Activated naive CD8-positive, alpha-beta T cell treated with anti-CD3 and anti-CD28 coated beads, Interleukin-2, amount 50 U/mL, for 24 hours (primary cell): ENCODE measurements at regions not wholly inside any gene's neighbourhood (a gene's known extent, or its start where the extent isn't known, plus 50 kb on each side); places are given as distances from the start of the nearest gene placed in this dataset.

Experiments
- ATAC-seq: fragments of 150-1000 bp; cut with Tn5 transposase; one replicate; pipeline ENCODE4 v1.10.0; 2021
- DNase-seq: peaks from one replicate; pipeline ENCODE4 v3.0.0; 2021
- H3K27ac Mint-ChIP-seq: one replicate; pipeline ENCODE4 v1.8.0; 2021; ENCODE audit warnings: mild to moderate bottlenecking, mixed read lengths
- H3K27me3 Mint-ChIP-seq: one replicate; pipeline ENCODE4 v1.8.0; 2021; ENCODE audit warnings: mixed read lengths
- H3K36me3 Mint-ChIP-seq: one replicate; pipeline ENCODE4 v1.8.0; 2021; ENCODE audit warnings: low read depth, mixed read lengths
- H3K4me1 Mint-ChIP-seq: one replicate; pipeline ENCODE4 v1.8.0; 2021; ENCODE audit warnings: mixed read lengths
- H3K4me3 Mint-ChIP-seq: one replicate; pipeline ENCODE4 v1.8.0; 2021; ENCODE audit warnings: mild to moderate bottlenecking, moderate library complexity, mixed read lengths
- H3K9me3 Mint-ChIP-seq: one replicate; pipeline ENCODE4 v1.8.0; 2021; ENCODE audit warnings: mixed read lengths

GRCh38 chr2:219905640-219906039 is 278.2 kb downstream of the SLC4A3 start:
- DNase-seq (no peak), ATAC-seq (no peak)
- no peaks in the 10 kb centered on the region for H3K4me1 Mint-ChIP-seq
- H3K27me3 Mint-ChIP-seq: peaks cover 6% of the 10 kb centered on the region
- H3K9me3 Mint-ChIP-seq: no peaks in the 10 kb centered on the region
- H3K4me3 Mint-ChIP-seq: no peak overlapping the region
- no peaks in the 10 kb centered on the region for H3K36me3 Mint-ChIP-seq
- H3K27ac Mint-ChIP-seq: no peak overlapping the region

DNA sequence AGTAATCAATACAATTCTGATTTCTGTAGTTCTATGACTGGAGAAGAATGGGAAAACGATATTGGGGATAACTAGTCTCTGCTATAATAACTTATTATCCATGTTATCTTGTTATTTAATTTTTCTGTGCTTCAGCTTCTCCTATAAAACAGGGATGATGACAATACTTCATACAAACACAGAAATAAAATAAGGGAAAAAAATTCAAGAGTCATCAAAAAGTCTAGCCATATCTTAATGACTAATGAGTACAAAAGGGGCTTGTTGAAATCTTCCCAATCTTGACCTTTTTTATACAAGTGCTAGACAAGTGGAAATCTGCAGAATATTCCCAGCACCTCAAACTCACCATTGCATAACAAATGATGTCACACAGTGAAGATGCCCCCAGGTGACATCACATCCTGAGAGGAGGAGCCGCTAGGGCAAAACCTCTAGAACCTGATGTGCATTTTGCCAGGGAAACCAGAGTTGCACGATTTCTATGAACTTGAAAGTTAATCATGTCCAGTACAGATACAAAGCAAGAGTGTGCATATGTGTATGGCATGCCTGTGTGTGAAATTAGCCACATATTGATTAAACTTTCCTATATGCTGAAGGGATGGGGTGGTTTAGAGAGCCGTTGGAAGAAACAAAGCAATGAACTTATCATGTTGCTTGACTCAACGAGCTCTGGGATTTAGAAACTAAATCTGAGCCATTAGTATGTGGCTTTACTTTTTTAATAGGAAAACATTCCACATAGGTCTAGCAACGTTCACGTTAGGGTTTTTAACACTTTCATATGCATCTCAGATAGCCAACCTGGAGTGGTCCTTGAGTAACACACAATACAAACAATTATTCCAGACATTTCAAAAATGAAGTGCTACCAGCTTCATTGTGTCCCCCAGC is 278.9 kb downstream of the SLC4A3 start:
- H3K27me3 Mint-ChIP-seq: peaks cover 2% of the 10 kb centered on the region
- no peaks in the 10 kb centered on the region for H3K4me1 Mint-ChIP-seq
- H3K27ac Mint-ChIP-seq: no peak overlapping the region
- no peaks in the 10 kb centered on the region for H3K36me3 Mint-ChIP-seq
- ATAC-seq (no peak), DNase-seq (no peak)
- no peaks in the 10 kb centered on the region for H3K9me3 Mint-ChIP-seq
- H3K4me3 Mint-ChIP-seq: no peak overlapping the region

DNA sequence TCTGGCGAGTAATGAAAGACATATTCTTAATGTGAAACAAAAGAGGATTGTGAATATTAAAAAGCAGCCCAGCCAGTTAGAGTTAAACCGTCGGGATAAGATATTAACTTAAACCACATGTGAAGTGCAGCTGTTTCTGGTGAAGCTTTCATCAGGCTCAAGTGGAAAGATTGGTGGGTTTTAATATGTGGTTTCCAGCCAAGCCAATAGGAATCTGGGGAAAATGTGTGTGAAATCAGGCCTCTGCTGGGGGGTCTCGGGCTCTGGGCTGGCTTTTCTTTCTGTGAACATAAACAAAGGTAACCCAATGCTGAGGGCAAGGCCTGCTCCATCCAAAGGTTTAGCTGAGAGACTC is 279.6 kb downstream of the SLC4A3 start:
- no peak for DNase-seq
- no peak overlapping the region for H3K4me3 Mint-ChIP-seq
- no peaks in the 10 kb centered on the region for H3K4me1 Mint-ChIP-seq
- no peaks in the 10 kb centered on the region for H3K36me3 Mint-ChIP-seq
- H3K27me3 Mint-ChIP-seq: peaks cover 2% of the 10 kb centered on the region
- no peak for ATAC-seq
- H3K9me3 Mint-ChIP-seq: no peaks in the 10 kb centered on the region
- no peak overlapping the region for H3K27ac Mint-ChIP-seq

- Mint-ChIP-seq H3K9me3 (no peaks in the 10 kb centered on the region), H3K27ac (no peak overlapping the region), H3K4me3 (no peak overlapping the region), H3K4me1 (no peaks in the 10 kb centered on the region), H3K27me3 (no peaks in the 10 kb centered on the region), H3K36me3 (no peaks in the 10 kb centered on the region)
- DNase-seq: no peak
- ATAC-seq: no peak
Measured at GRCh38 chr2:219908538-219908937, 281.1 kb downstream of the SLC4A3 start.

GRCh38 chr2:219911541-219911940 is 284.1 kb downstream of the SLC4A3 start:
- ATAC-seq (no peak), DNase-seq (no peak)
- Mint-ChIP-seq H3K36me3 (no peaks in the 10 kb centered on the region), H3K9me3 (no peaks in the 10 kb centered on the region), H3K27ac (no peak overlapping the region), H3K4me3 (no peak overlapping the region), H3K4me1 (no peaks in the 10 kb centered on the region), H3K27me3 (no peaks in the 10 kb centered on the region)

GRCh38 chr2:219912491-219912921 is 285.1 kb downstream of the SLC4A3 start:
- Mint-ChIP-seq H3K9me3 (no peaks in the 10 kb centered on the region), H3K27me3 (no peaks in the 10 kb centered on the region), H3K4me1 (no peaks in the 10 kb centered on the region), H3K36me3 (no peaks in the 10 kb centered on the region), H3K27ac (no peak overlapping the region), H3K4me3 (no peak overlapping the region)
- DNase-seq (no peak), ATAC-seq (no peak)

DNA sequence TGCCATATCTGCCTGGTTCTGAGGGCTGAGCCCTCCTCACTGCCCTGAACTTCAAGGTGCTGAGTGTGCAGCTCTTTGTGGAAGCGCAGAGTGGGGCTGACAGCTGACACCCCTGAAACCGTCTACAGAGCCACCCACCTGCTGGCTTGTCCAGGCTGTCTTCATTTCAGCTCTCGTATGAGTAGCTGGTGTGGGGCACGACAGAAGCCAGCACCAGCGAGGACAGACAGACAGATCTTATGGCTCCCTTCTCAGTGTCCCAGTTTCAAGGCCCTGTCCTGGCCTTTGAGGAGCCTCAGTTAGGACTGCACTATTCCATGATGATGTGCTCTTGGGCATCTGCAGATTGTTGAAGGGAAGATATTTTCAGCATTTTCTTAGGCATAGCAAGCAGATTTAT is 287.1 kb downstream of the SLC4A3 start:
- no peaks in the 10 kb centered on the region for H3K27me3 Mint-ChIP-seq
- no peak overlapping the region for H3K27ac Mint-ChIP-seq
- H3K4me1 Mint-ChIP-seq: no peaks in the 10 kb centered on the region
- no peaks in the 10 kb centered on the region for H3K36me3 Mint-ChIP-seq
- ATAC-seq (no peak), DNase-seq (no peak)
- no peaks in the 10 kb centered on the region for H3K9me3 Mint-ChIP-seq
- no peak overlapping the region for H3K4me3 Mint-ChIP-seq

DNA sequence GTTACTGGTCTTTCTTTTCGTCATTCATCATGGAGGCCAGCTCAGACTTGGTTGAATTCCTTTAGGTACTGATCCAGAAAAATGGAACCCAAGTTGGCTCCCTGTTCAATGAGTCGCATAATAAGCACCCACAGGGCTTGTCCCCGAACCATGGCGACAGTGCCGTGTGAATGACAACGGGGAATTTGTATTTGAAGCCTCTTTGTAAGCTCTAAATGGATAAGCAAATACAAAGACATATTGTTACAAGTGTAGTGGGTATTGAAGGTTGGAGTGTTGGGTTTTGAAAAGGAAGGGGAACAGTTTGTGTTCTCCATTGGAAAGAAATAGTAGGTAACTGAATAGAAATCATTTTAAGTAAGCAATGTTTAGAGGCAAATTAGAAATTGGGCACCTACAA is 288.9 kb downstream of the SLC4A3 start:
- Mint-ChIP-seq H3K9me3 (no peaks in the 10 kb centered on the region), H3K4me3 (no peak overlapping the region), H3K27me3 (no peaks in the 10 kb centered on the region), H3K4me1 (no peaks in the 10 kb centered on the region), H3K36me3 (no peaks in the 10 kb centered on the region), H3K27ac (no peak overlapping the region)
- DNase-seq (no peak), ATAC-seq (no peak)

- Mint-ChIP-seq H3K4me1 (no peaks in the 10 kb centered on the region), H3K36me3 (no peaks in the 10 kb centered on the region), H3K4me3 (no peak overlapping the region), H3K27ac (no peak overlapping the region), H3K27me3 (no peaks in the 10 kb centered on the region), H3K9me3 (no peaks in the 10 kb centered on the region)
- DNase-seq: no peak
- no peak for ATAC-seq
Measured at GRCh38 chr2:219916726-219917440, 289.5 kb downstream of the SLC4A3 start.

DNA sequence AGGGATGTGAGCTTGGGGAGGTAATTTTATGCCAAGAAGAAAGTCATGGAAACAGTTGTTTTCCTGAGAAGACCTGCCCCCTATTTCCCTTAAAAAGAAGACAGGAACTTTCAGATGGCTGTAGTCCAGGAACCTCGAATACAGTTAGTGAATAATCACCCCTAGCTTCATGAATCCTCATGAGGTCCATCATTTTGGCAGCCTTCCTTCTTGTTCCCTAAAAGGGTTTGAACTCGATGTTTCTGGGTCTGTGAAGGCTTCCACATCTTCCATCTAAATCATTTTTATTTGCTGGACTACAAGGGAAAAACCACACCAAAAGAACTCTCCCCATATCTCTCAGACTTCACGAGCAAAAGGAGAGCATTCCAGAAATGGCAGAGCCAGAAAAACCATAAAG is 290.8 kb downstream of the SLC4A3 start:
- no peak for ATAC-seq
- no peak overlapping the region for H3K4me3 Mint-ChIP-seq
- no peaks in the 10 kb centered on the region for H3K36me3 Mint-ChIP-seq
- H3K27me3 Mint-ChIP-seq: peaks cover 2% of the 10 kb centered on the region
- H3K27ac Mint-ChIP-seq: no peak overlapping the region
- no peak for DNase-seq
- H3K9me3 Mint-ChIP-seq: no peaks in the 10 kb centered on the region
- no peaks in the 10 kb centered on the region for H3K4me1 Mint-ChIP-seq

- H3K4me1 Mint-ChIP-seq: no peaks in the 10 kb centered on the region
- peaks cover 2% of the 10 kb centered on the region for H3K27me3 Mint-ChIP-seq
- DNase-seq (no peak), ATAC-seq (no peak)
- no peaks in the 10 kb centered on the region for H3K36me3 Mint-ChIP-seq
- no peaks in the 10 kb centered on the region for H3K9me3 Mint-ChIP-seq
- H3K4me3 Mint-ChIP-seq: no peak overlapping the region
- H3K27ac Mint-ChIP-seq: no peak overlapping the region
Measured at GRCh38 chr2:219918944-219919343, 291.5 kb downstream of the SLC4A3 start.

DNA sequence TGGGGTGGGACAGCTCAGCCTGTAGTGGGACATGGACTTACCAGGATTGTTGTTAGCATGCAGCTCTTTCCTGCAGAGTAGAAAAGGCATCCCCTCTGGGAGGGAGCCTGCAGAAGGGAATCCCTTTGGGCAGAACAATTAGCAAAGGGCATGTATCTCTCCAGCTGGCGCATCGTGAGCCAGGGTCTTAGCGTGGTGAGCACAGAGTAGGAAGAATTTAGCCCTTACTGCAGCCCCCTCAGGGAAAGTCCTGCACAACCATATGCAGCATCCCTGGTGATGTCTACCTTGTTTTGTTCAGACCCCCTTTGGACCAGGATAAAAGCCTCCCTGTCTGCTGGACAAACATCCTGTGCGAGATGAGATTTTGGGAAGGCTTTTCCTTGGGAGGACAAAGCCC is 292.1 kb downstream of the SLC4A3 start:
- H3K27me3 Mint-ChIP-seq: peaks cover 2% of the 10 kb centered on the region
- H3K9me3 Mint-ChIP-seq: no peaks in the 10 kb centered on the region
- H3K27ac Mint-ChIP-seq: no peak overlapping the region
- ATAC-seq (no peak), DNase-seq (no peak)
- no peaks in the 10 kb centered on the region for H3K36me3 Mint-ChIP-seq
- no peak overlapping the region for H3K4me3 Mint-ChIP-seq
- H3K4me1 Mint-ChIP-seq: no peaks in the 10 kb centered on the region

- no peaks in the 10 kb centered on the region for H3K9me3 Mint-ChIP-seq
- DNase-seq: no peak
- no peak overlapping the region for H3K4me3 Mint-ChIP-seq
- no peak for ATAC-seq
- no peaks in the 10 kb centered on the region for H3K36me3 Mint-ChIP-seq
- H3K4me1 Mint-ChIP-seq: no peaks in the 10 kb centered on the region
- H3K27ac Mint-ChIP-seq: no peak overlapping the region
- H3K27me3 Mint-ChIP-seq: peaks cover 2% of the 10 kb centered on the region
Measured at GRCh38 chr2:219929835-219930234, 302.4 kb downstream of the SLC4A3 start.

GRCh38 chr2:219939647-219940046 is 312.2 kb downstream of the SLC4A3 start:
- H3K27ac Mint-ChIP-seq: no peak overlapping the region
- H3K27me3 Mint-ChIP-seq: no peaks in the 10 kb centered on the region
- DNase-seq: no peak
- H3K4me1 Mint-ChIP-seq: no peaks in the 10 kb centered on the region
- H3K36me3 Mint-ChIP-seq: no peaks in the 10 kb centered on the region
- no peaks in the 10 kb centered on the region for H3K9me3 Mint-ChIP-seq
- no peak overlapping the region for H3K4me3 Mint-ChIP-seq
- no peak for ATAC-seq

- ATAC-seq (no peak), DNase-seq (no peak)
- Mint-ChIP-seq H3K9me3 (no peaks in the 10 kb centered on the region), H3K4me1 (no peaks in the 10 kb centered on the region), H3K27me3 (no peaks in the 10 kb centered on the region), H3K27ac (no peak overlapping the region), H3K36me3 (no peaks in the 10 kb centered on the region), H3K4me3 (no peak overlapping the region)
Measured at GRCh38 chr2:219944866-219945265, 317.4 kb downstream of the SLC4A3 start.
